HCT116 (cell line): ENCODE measurements at regions not wholly inside any gene's neighbourhood (a gene's known extent, or its start where the extent isn't known, plus 50 kb on each side); places are given as distances from the start of the nearest gene placed in this dataset.

Source experiments
- ATAC-seq: fragments of 200-7000 bp; cut with Tn5 transposase; 2 replicates; pipeline ENCODE4 v1.9.1; 2020; ENCODE audit warnings: mild to moderate bottlenecking, moderate library complexity
- BruUV-seq: library from RNA; stranded (reverse); fragments of 400-500 nt; replicated peaks from 2 replicates; lab custom pipeline; 2021; lab: Mats Ljungman, UMichigan
- CTCF ChIA-PET: fragments of 300-600 bp; sonication (Branson Sonifier 250); formaldehyde crosslinking; loops from one replicate; lab custom pipeline; 2021; ENCODE audit warnings: antibody characterized with exemption; lab: Charles Lee
- POLR2A ChIA-PET: fragments of 300-600, 350-600 bp; sonication (Branson Sonifier 250); formaldehyde crosslinking; loops from one replicate; lab custom pipeline; 2021; ENCODE audit warnings: antibody characterized with exemption; lab: Charles Lee
- RAD21 ChIA-PET, 2 experiments: fragments of 300-600 bp; sonication (Branson Sonifier 250); formaldehyde crosslinking; loops; one replicate each; lab custom pipeline; 2023; ENCODE audit warnings: low total read pairs in 2 of 2; ENCODE audit not compliant: uncharacterized antibody in 2 of 2, unreplicated experiment in 2 of 2, low non-redundant PET in 1 of 2; lab: Charles Lee
- DNase-seq: peaks from one replicate; pipeline ENCODE4 v3.0.0-alpha.2; 2010; ENCODE audit warnings: low read depth, low spot score
- H2AFZ ChIP-seq: fragments of 200-600 bp; shearing (Covaris generic), sonication (generic); 2 replicates; pipeline ENCODE4 v1.6.1; 2017; ENCODE audit warnings: low read depth, mixed run types, mixed read lengths, antibody characterized with exemption, low read length; ENCODE audit not compliant: poor library complexity, severe bottlenecking
- H3K27ac ChIP-seq: 2 replicates; pipeline ENCODE4 v1.5.1; 2012; ENCODE audit warnings: low read depth, low read length
- H3K27me3 ChIP-seq: fragments of 200-600 bp; sonication (generic); 2 replicates; pipeline ENCODE4 v1.6.1; 2016; ENCODE audit warnings: mixed run types, low read length, mixed read lengths; ENCODE audit not compliant: insufficient read depth
- H3K36me3 ChIP-seq, 2 experiments: fragments of 200-500 bp in 1 of 2; fragments of 200-600 bp in 1 of 2; sonication (Bioruptor generic) in 1 of 2; sonication (generic) in 1 of 2; 2 replicates each; pipeline versions ENCODE4 v1.5.1 to v1.6.1; 2014 to 2016; ENCODE audit warnings: low read length in 2 of 2, inconsistent platforms in 1 of 2, mixed read lengths in 1 of 2, mixed run types in 1 of 2; ENCODE audit not compliant: insufficient read depth in 2 of 2, control insufficient read depth in 1 of 2
- H3K4me1 ChIP-seq, 2 experiments: fragments of 200-600 bp in 1 of 2; sonication (generic) in 1 of 2; 2 replicates each; pipeline versions ENCODE4 v1.5.1 to v1.6.1; 2012 to 2017; ENCODE audit warnings: low read length in 2 of 2, inconsistent platforms in 1 of 2, mild to moderate bottlenecking in 1 of 2, mixed read lengths in 1 of 2, mixed run types in 1 of 2, moderate library complexity in 1 of 2; ENCODE audit not compliant: insufficient read depth in 2 of 2, control insufficient read depth in 1 of 2
- H3K4me2 ChIP-seq: fragments of 200-600 bp; sonication (generic); 2 replicates; pipeline ENCODE4 v1.6.1; 2017; ENCODE audit warnings: mixed run types, low read length, mixed read lengths
- H3K4me3 ChIP-seq, 2 experiments: fragments of 200-600 bp in 1 of 2; sonication (generic) in 1 of 2; replicated peaks in 1 of 2; 2 replicates each; pipeline ENCODE4 v1.5.1; 2011 to 2016; ENCODE audit warnings: low read length in 2 of 2, control low read depth in 1 of 2, low read depth in 1 of 2, mild to moderate bottlenecking in 1 of 2, mixed read lengths in 1 of 2, mixed run types in 1 of 2
- H3K79me2 ChIP-seq: fragments of 200-600 bp; sonication (generic); 2 replicates; pipeline ENCODE4 v1.6.1; 2017; ENCODE audit warnings: mild to moderate bottlenecking, mixed run types, low read length, moderate library complexity, mixed read lengths; ENCODE audit not compliant: insufficient read depth
- H3K9ac ChIP-seq: fragments of 200-600 bp; sonication (generic); 2 replicates; pipeline ENCODE4 v1.6.1; 2016; ENCODE audit warnings: low read length, mixed read lengths
- H3K9me2 ChIP-seq: fragments of 200-600 bp; sonication (generic), shearing (Covaris generic); 2 replicates; pipeline ENCODE4 v1.6.1; 2017; ENCODE audit warnings: mixed run types, mild to moderate bottlenecking, moderate library complexity; ENCODE audit not compliant: insufficient read depth
- H3K9me3 ChIP-seq, 2 experiments: fragments of 200-500 bp in 1 of 2; fragments of 200-600 bp in 1 of 2; sonication (Bioruptor generic) in 1 of 2; sonication (generic) in 1 of 2; 2 replicates each; pipeline ENCODE4 v1.6.1; 2014 to 2017; ENCODE audit warnings: low read length in 2 of 2, mixed read lengths in 2 of 2, inconsistent platforms in 1 of 2, low read depth in 1 of 2, mild to moderate bottlenecking in 1 of 2, mixed run types in 1 of 2, moderate library complexity in 1 of 2; ENCODE audit not compliant: control insufficient read depth in 1 of 2, insufficient read depth in 1 of 2
- H4K20me1 ChIP-seq: fragments of 200-600 bp; sonication (generic), shearing (Covaris generic); 2 replicates; pipeline ENCODE4 v1.6.1; 2017; ENCODE audit warnings: mixed run types, mild to moderate bottlenecking, moderate library complexity; ENCODE audit not compliant: insufficient read depth
- CBX3 ChIP-seq: IDR thresholded peaks from 2 replicates; pipeline ENCODE4 v1.6.1; 2012; ENCODE audit warnings: low read depth
- EGR1 ChIP-seq: IDR thresholded peaks from 2 replicates; pipeline ENCODE4 v1.6.1; 2012; ENCODE audit warnings: low read depth
- ELF1 ChIP-seq: IDR thresholded peaks from 2 replicates; pipeline ENCODE4 v1.6.1; 2012; ENCODE audit warnings: low read depth, borderline replicate concordance
- EZH2 ChIP-seq: fragments of 200-600 bp; sonication (generic); IDR thresholded peaks from 2 replicates; pipeline ENCODE4 v1.6.1; 2017; ENCODE audit warnings: antibody characterized with exemption, mixed run types
- EZH2phosphoT487 ChIP-seq: fragments of 200-600 bp; IDR thresholded peaks from 2 replicates; pipeline ENCODE4 v1.6.1; 2018; ENCODE audit warnings: antibody characterized with exemption, borderline replicate concordance
- FOSL1 ChIP-seq: IDR thresholded peaks from 2 replicates; pipeline ENCODE4 v1.6.1; 2012; ENCODE audit warnings: low read depth
- MAX ChIP-seq: IDR thresholded peaks from 2 replicates; pipeline ENCODE4 v1.6.1; 2012
- POLR2A ChIP-seq: IDR thresholded peaks from 2 replicates; pipeline ENCODE4 v1.7.0; 2011; ENCODE audit warnings: borderline replicate concordance; ENCODE audit not compliant: insufficient read depth, insufficient read length; ENCODE audit errors: extremely low read depth
- POLR2AphosphoS5 ChIP-seq: IDR thresholded peaks from 2 replicates; pipeline ENCODE4 v1.6.1; 2011; ENCODE audit warnings: mild to moderate bottlenecking, low read depth, low read length, moderate library complexity
- RAD21 ChIP-seq: IDR thresholded peaks from 2 replicates; pipeline ENCODE4 v1.6.1; 2012; ENCODE audit warnings: low read depth, mild to moderate bottlenecking
- SIN3A ChIP-seq: IDR thresholded peaks from 2 replicates; pipeline ENCODE4 v1.6.1; 2012; ENCODE audit warnings: low read depth
- SP1 ChIP-seq: IDR thresholded peaks from 2 replicates; pipeline ENCODE4 v1.6.1; 2012; ENCODE audit warnings: low read depth
- SRF ChIP-seq: IDR thresholded peaks from 2 replicates; pipeline ENCODE4 v1.6.1; 2012; ENCODE audit warnings: low read depth
- TCF7L2 ChIP-seq: IDR thresholded peaks from 2 replicates; pipeline ENCODE4 v1.7.0; 2011; ENCODE audit warnings: borderline replicate concordance, inconsistent platforms; ENCODE audit not compliant: insufficient read depth, insufficient read length; ENCODE audit errors: extremely low read depth
- YY1 ChIP-seq: IDR thresholded peaks from 2 replicates; pipeline ENCODE4 v1.6.1; 2011; ENCODE audit warnings: low read length, low read depth, moderate library complexity, mild to moderate bottlenecking; ENCODE audit not compliant: insufficient replicate concordance; ENCODE audit errors: extremely low read depth
- ZBTB33 ChIP-seq: IDR thresholded peaks from 2 replicates; pipeline ENCODE4 v1.6.1; 2011; ENCODE audit warnings: mild to moderate bottlenecking, low read length, moderate library complexity; ENCODE audit not compliant: insufficient replicate concordance; ENCODE audit errors: extremely low read depth
- ZFX ChIP-seq: fragments of 450-650 bp; IDR thresholded peaks from 2 replicates; pipeline ENCODE4 v1.6.1; 2017
- ZNF274 ChIP-seq: fragments of 200-500 bp; sonication (Bioruptor generic); IDR thresholded peaks from 2 replicates; pipeline ENCODE4 v1.6.1; 2014; ENCODE audit warnings: mild to moderate bottlenecking, low read depth, low read length, inconsistent platforms
- intact Hi-C: fragments of 100-400 bp; cut with micrococcal nuclease; formaldehyde crosslinking; loops from 2 replicates; pipeline ENCODE4 v1.10.0; 2022

- no TSS peak for BruUV-seq
- CTCF ChIA-PET: no interaction called here
- intact Hi-C loops: no loop called here
Observed at GRCh38 chr20:61185841-61186601, 66.0 kb upstream of the CDH4 start.

More at GRCh38 chr20:61185841-61186601, 66.0 kb upstream of the CDH4 start:
- H3K9me3 ChIP-seq: peaks cover 0 to 13% of the 10 kb centered on the region in 2 experiments; a peak in 2 of 4 replicates
- ATAC-seq: no peak
- no peaks in the 10 kb centered on the region for H3K79me2 ChIP-seq
- no peak overlapping the region for H3K27ac ChIP-seq
- H3K27me3 ChIP-seq: no peaks in the 10 kb centered on the region
- no peak overlapping the region for H3K4me2 ChIP-seq
- H3K9me2 ChIP-seq: no peaks in the 10 kb centered on the region
- H2AFZ ChIP-seq: no peak overlapping the region
- H3K36me3 ChIP-seq: no peaks in the 10 kb centered on the region
- H3K4me1 ChIP-seq: no peaks in the 10 kb centered on the region
- H3K9ac ChIP-seq: no peak overlapping the region
- no peaks in the 10 kb centered on the region for H4K20me1 ChIP-seq
- RAD21 ChIA-PET: no interaction called here
- no peak for TF ChIP-seq POLR2AphosphoS5
- TF ChIP-seq ZBTB33: no peak
- no peak for TF ChIP-seq EZH2phosphoT487
- no peak for TF ChIP-seq RAD21
- TF ChIP-seq SIN3A: no peak
- no peak for TF ChIP-seq YY1
- TF ChIP-seq MAX: no peak
- TF ChIP-seq POLR2A: no peak
- TF ChIP-seq ZFX: no peak
- no peak for TF ChIP-seq CBX3
- no peak for TF ChIP-seq SP1
- TF ChIP-seq ELF1: no peak
- no peak for TF ChIP-seq SRF
- TF ChIP-seq TCF7L2: no peak
- no peak for TF ChIP-seq EZH2
- TF ChIP-seq EGR1: no peak
- no peak for TF ChIP-seq FOSL1
- TF ChIP-seq ZNF274: no peak
- TF ChIP-seq, all 23 proteins: peak for 0
- no peak overlapping the region for H3K4me3 ChIP-seq
- POLR2A ChIA-PET: no interaction called here
- DNase-seq: no peak
